Prostate gland (tissue), 2 donors: ENCODE measurements at regions not wholly inside any gene's neighbourhood (a gene's known extent, or its start where the extent isn't known, plus 50 kb on each side); places are given as distances from the start of the nearest gene placed in this dataset.

Experiments used
- POLR2AphosphoS5 ChIP-seq: sonication (generic); formaldehyde crosslinking; IDR thresholded peaks from one replicate; pipeline ENCODE4 v1.6.1; 2017; ENCODE audit warnings: antibody characterized with exemption
- TF ChIP-seq, protein P1 (sequence below), 4 experiments: fragments of 200-600 bp in 2 of 4; fragments of 450-650 bp in 2 of 4; sonication (generic) in 2 of 4; IDR thresholded peaks; 1 replicate in 3 of 4; 2 replicates in 1 of 4; pipeline ENCODE4 v1.5.1; 2016 to 2019; ENCODE audit warnings: antibody characterized with exemption in 4 of 4, mild to moderate bottlenecking in 2 of 4, moderate library complexity in 2 of 4

DNA sequence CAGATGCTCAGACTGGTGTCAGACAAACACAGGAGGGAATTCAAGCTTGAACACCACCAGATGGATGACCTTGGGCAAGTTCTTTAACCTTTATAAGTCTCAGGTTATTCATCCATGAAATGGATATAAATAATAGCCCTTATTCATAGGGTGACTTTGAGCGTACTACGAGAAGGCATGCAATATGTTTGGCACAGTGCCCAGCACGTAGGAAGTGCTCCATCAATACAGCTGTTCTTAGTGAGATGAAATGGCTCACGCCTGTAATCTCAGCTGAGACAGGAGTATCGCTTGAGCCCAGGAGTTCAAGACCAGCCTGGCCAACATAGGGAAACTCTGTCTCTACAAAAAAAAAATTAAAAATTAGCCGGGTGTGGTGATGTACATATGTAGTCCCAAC, 84.8 kb upstream of the FICD start:
- no peak for TF ChIP-seq POLR2AphosphoS5
- TF ChIP-seq, protein P1, sequence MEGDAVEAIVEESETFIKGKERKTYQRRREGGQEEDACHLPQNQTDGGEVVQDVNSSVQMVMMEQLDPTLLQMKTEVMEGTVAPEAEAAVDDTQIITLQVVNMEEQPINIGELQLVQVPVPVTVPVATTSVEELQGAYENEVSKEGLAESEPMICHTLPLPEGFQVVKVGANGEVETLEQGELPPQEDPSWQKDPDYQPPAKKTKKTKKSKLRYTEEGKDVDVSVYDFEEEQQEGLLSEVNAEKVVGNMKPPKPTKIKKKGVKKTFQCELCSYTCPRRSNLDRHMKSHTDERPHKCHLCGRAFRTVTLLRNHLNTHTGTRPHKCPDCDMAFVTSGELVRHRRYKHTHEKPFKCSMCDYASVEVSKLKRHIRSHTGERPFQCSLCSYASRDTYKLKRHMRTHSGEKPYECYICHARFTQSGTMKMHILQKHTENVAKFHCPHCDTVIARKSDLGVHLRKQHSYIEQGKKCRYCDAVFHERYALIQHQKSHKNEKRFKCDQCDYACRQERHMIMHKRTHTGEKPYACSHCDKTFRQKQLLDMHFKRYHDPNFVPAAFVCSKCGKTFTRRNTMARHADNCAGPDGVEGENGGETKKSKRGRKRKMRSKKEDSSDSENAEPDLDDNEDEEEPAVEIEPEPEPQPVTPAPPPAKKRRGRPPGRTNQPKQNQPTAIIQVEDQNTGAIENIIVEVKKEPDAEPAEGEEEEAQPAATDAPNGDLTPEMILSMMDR (IDR thresholded peaks at IDR 0.05) = no peak
